ENCODE measurements at regions not wholly inside any gene's neighbourhood (a gene's known extent, or its start where the extent isn't known, plus 50 kb on each side); places are given as distances from the start of the nearest gene placed in this dataset.

DNA sequence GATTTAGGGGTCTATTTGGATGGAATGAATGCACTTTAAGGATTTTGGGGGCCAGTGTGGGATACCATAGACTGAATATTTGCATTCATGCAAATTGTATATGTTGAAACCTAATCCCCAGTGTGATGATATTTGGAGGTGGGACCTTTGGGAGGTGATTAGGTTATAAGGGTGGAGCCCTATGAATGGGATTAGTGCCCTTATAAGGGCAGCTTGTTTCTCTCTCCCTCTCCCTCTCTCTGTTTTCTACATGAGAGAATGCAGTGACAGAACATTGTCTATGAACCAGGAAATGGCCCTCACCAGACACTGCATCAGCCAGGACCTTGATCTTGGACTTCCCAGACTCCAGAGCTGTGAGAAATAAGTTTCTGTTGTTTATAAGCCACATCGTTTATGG is 166.1 kb downstream of the MED10 start (continued):
- TF ChIP-seq TBP (IDR thresholded peaks at IDR 0.05; ENCODE audit: low read depth, low read length), result no peak
- no peak for TF ChIP-seq ASH2L (IDR thresholded peaks at IDR 0.05; ENCODE audit: low read length)
- no peak for TF ChIP-seq RNF2 (IDR thresholded peaks at IDR 0.05; ENCODE audit: borderline replicate concordance, low read depth, low read length, missing control alignments, poor library complexity, severe bottlenecking)

Measured in H1 (cell line).